Urothelium cell line (cell line): ENCODE measurements at regions not wholly inside any gene's neighbourhood (a gene's known extent, or its start where the extent isn't known, plus 50 kb on each side); places are given as distances from the start of the nearest gene placed in this dataset.

Source experiments
- DNase-seq: peaks from one replicate; pipeline ENCODE4 v3.0.0; 2011; ENCODE audit warnings: low spot score, mixed read lengths
- FAIRE-seq: peaks from 2 replicates; lab custom pipeline; 2011; peaks lifted over from hg19 to GRCh38; lab: Jason Lieb, UNC

- FAIRE-seq: no peak
Measured at GRCh38 chr10:107847620-107848019, 683.1 kb upstream of the SORCS1 start.

GRCh38 chr10:107834706-107835105, 670.2 kb upstream of the SORCS1 start:
- DNase-seq (no peak), FAIRE-seq (no peak)

More at GRCh38 chr10:107847620-107848019, 683.1 kb upstream of the SORCS1 start:
- no peak for DNase-seq

- DNase-seq: no peak
- no peak for FAIRE-seq
Measured at GRCh38 chr10:107831772-107832171, 667.3 kb upstream of the SORCS1 start.

GRCh38 chr10:107829161-107829560, 664.7 kb upstream of the SORCS1 start:
- DNase-seq (no peak), FAIRE-seq (no peak)

GRCh38 chr10:107826171-107826570, 661.7 kb upstream of the SORCS1 start:
- no peak for FAIRE-seq
- no peak for DNase-seq

DNA sequence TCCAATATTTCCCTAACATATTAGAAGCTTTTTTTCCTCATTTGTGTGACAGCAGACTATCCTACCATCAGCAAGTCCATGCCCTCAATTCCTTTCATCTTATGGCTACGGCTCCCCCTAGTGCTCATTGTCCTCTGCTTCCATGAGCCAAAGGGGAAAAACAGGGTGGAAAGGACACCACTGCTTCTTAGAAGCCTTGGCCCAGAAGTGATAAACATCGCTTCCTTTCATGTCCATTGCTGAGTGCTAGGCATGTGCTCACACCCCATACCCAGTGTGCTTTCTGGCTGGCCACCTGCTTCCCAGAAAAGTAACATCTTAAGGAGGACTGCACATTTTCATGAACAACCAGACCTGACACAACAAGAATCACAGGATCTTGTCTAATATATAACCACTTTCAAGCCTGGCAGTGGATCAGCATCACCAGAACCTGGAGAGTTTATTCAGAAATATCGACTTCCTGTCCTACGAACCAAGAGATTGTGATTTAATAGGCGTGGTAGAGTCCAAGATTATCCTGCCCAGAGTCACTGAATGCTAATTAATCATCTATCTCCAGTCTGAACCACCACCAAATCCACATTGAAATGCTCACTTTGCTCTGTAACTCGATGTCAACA, 650.5 kb upstream of the SORCS1 start:
- FAIRE-seq (peak; percentile 46), DNase-seq (peak; percentile 44)

- DNase-seq: no peak
- no peak for FAIRE-seq
Measured at GRCh38 chr10:107813451-107814162, 649.1 kb upstream of the SORCS1 start.

DNA sequence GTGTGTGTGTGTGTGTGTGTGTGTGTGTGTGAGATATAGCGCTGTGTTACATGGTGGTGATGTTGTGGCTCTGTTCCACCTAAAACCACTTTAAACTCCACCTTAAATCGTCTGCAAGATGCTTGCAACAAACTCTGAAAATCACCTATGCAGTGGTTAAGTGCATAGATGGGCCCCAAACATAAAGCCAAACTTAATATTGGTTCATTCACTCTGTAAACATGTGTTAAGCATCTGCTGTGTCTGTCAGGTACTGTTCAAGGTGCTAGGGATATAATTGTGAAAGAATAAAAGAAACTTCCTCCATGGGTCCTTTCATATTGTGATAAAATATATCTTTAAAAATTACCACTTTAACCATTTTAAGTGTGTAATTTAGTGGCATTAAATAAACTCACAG, 645.4 kb upstream of the SORCS1 start:
- DNase-seq: no peak
- no peak for FAIRE-seq

- FAIRE-seq (no peak), DNase-seq (no peak)
Measured at GRCh38 chr10:107807836-107808235, 643.3 kb upstream of the SORCS1 start.

GRCh38 chr10:107806026-107806425, 641.5 kb upstream of the SORCS1 start:
- DNase-seq (no peak), FAIRE-seq (no peak)

- no peak for FAIRE-seq
Measured at GRCh38 chr10:107803546-107803945, 639.0 kb upstream of the SORCS1 start.

DNA sequence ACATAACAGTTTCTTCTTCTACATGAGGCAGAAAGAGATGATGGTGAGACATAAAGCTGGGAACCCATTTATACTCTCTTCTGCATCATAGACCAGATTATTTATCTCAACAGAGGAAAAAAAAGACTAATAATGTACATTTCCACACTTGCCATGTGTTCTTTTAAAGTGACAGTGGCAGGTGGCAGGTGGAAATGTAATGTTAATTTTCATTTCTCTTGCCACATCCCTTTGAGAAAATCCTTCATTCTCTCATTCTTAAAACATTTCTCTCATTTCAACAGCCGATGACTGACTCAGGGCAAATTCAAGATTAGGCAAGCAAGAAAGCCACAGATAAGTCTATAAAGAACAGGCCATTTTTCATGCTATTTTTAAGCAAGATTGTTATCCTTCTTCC, 635.6 kb upstream of the SORCS1 start:
- DNase-seq (no peak), FAIRE-seq (no peak)

More at GRCh38 chr10:107803546-107803945, 639.0 kb upstream of the SORCS1 start:
- DNase-seq: no peak

DNA sequence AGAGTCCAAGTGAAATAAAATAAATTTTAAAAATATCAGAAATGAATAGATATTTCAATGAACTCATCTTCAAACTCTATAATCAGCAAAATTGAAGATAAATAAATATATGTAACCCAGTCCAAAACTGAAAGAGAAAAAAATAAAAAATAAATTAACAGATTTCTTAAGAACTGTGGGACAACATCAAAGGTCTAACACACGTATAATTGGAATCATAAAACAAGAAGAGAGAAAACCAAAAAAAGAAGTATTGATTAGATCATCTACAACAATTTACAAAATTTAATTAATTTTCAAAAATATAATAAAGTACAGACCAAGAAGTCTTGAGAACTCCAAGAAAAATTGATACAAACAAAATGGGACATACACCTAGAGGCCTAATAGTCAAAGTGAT, 625.8 kb upstream of the SORCS1 start:
- DNase-seq (no peak), FAIRE-seq (no peak)

DNA sequence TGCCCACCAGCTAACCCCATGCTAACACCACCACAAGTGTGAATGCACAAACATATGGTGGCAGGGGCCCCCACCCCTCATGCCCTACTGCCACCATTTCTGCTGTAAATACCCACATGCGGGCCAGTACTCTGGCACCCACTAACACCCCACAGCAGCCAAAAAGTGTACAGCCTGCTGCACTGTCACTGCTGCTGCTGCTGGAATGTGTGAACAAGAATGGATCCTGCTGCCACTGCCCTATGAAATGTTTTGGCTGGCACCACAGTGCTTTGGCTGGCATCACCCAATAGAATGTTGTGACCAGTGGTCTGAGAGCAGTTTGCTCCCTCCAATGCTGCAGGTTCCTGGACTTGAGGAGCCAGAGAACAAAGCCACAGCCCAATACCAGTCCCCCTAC, 606.6 kb upstream of the SORCS1 start:
- no peak for FAIRE-seq
- no peak for DNase-seq

DNA sequence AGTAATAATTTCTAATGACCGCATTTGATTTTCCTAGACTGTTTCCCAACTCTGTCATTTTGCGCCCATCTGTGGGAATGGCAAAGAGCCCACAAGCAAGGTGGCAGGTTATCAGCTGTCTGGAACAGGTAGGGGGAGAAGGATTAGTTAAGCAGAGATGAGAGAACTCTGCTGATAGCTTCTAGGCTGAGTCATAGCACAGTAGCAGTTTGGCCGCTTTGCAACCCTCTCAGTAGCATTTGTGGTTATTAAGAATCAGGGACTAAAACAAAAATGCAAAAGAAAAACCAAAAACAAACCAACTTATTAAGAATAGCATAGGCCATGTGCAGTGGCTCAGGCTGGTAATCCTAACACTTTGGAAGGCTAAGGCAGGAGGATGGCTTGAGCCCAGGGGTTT, 602.7 kb upstream of the SORCS1 start:
- no peak for DNase-seq
- FAIRE-seq: no peak

DNA sequence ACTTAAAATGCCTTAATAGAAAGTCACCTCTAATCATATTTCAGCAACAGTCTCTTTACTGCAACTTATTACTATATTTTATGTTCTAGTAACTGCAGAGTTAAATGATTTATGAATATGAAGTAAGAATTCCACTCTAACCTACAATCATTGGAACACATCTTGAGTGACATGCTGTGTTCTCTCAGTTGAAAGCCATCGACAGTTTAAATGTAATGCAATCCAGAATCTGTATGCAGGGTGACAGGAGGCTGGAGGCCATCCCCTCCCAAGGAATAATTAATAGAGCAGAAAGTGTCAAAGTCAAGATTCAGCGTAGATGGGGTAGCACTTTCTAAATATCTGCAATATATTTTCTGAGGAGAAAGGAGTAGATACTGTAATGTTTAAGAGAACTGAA, 590.3 kb upstream of the SORCS1 start:
- FAIRE-seq (no peak), DNase-seq (no peak)

DNA sequence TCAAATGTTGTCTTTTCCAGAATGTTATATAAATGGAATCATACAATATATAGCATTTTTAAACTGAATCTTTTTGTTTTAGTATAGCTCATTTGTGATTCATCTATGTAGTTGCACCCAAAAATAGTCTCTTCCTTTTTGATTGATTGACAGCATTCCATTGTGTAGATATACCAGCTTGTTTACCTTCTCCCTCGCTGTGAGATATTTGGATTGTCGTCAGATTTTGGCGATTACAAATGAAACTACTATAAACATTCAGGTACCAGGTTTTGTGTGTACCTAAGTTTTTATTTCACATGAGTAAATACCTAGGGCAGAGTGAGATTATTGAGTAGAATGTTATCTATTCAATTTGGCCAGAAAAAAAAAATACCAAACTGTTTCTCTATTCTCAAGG, 584.7 kb upstream of the SORCS1 start:
- DNase-seq: no peak
- FAIRE-seq: no peak

DNA sequence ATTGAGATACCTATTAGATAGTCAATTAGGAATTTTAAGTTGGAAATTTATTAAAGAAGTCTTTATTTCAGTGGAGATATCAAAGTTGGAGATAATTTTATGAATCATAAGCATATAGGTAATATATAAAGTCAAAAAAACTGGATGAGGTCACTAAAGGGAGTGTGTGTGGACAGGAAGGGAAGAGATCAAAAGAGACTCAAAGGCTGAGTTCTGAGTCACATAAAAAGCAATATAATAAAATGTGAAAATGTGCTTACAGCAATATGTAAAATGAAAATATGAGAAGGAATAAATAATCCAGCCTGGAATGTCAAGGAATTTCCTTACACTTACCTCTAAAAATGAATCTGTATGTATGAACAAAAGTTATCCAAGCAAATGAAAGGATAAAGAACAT, 583.3 kb upstream of the SORCS1 start:
- DNase-seq (no peak), FAIRE-seq (no peak)

GRCh38 chr10:107741971-107742370, 577.5 kb upstream of the SORCS1 start:
- FAIRE-seq (no peak), DNase-seq (no peak)

- FAIRE-seq (no peak), DNase-seq (no peak)
Measured at GRCh38 chr10:107740962-107741690, 576.6 kb upstream of the SORCS1 start.

- no peak for FAIRE-seq
- DNase-seq: no peak
Measured at GRCh38 chr10:107739951-107740350, 575.4 kb upstream of the SORCS1 start.
